GM19328 (cell line): ENCODE measurements at regions not wholly inside any gene's neighbourhood (a gene's known extent, or its start where the extent isn't known, plus 50 kb on each side); places are given as distances from the start of the nearest gene placed in this dataset.

ENCODE experiments used
- ATAC-seq: cut with Tn5 transposase; IDR thresholded peaks from one replicate; pipeline ENCODE4 v1.9.1; 2021; ENCODE audit warnings: mild to moderate bottlenecking, moderate library complexity; ENCODE audit not compliant: unreplicated experiment

GRCh38 chr3:159852821-159853505 is 135.7 kb upstream of the IL12A start:
- ATAC-seq = no peak

GRCh38 chr3:159853506-159853864 is 135.2 kb upstream of the IL12A start:
- no peak for ATAC-seq

- no peak for ATAC-seq
Measured at GRCh38 chr3:159854500-159855124, 134.0 kb upstream of the IL12A start.

GRCh38 chr3:159855599-159856346 is 132.9 kb upstream of the IL12A start:
- no peak for ATAC-seq

GRCh38 chr3:159856590-159857104 is 132.0 kb upstream of the IL12A start:
- ATAC-seq = no peak

- ATAC-seq = no peak
Measured at GRCh38 chr3:159857840-159858239, 130.8 kb upstream of the IL12A start.

- ATAC-seq = no peak
Measured at GRCh38 chr3:159858650-159859049, 130.0 kb upstream of the IL12A start.

- no peak for ATAC-seq
Measured at GRCh38 chr3:159859424-159859823, 129.2 kb upstream of the IL12A start.

- no peak for ATAC-seq
Measured at GRCh38 chr3:159859836-159860235, 128.8 kb upstream of the IL12A start.

- ATAC-seq = no peak
Measured at GRCh38 chr3:159860269-159861116, 128.1 kb upstream of the IL12A start.

GRCh38 chr3:159861369-159861987 is 127.2 kb upstream of the IL12A start:
- ATAC-seq = no peak

- ATAC-seq = no peak
Measured at GRCh38 chr3:159865041-159865579, 123.5 kb upstream of the IL12A start.

GRCh38 chr3:159866201-159866746 is 122.4 kb upstream of the IL12A start:
- no peak for ATAC-seq

- no peak for ATAC-seq
Measured at GRCh38 chr3:159867372-159867771, 121.3 kb upstream of the IL12A start.

GRCh38 chr3:159870723-159871122 is 117.9 kb upstream of the IL12A start:
- ATAC-seq = no peak

GRCh38 chr3:159872374-159873109 is 116.1 kb upstream of the IL12A start:
- no peak for ATAC-seq

GRCh38 chr3:159875116-159875515 is 113.5 kb upstream of the IL12A start:
- no peak for ATAC-seq

GRCh38 chr3:159877924-159878323 is 110.7 kb upstream of the IL12A start:
- no peak for ATAC-seq

- ATAC-seq = no peak
Measured at GRCh38 chr3:159879146-159879545, 109.5 kb upstream of the IL12A start.
